MM.1S (cell line): ENCODE measurements at regions not wholly inside any gene's neighbourhood (a gene's known extent, or its start where the extent isn't known, plus 50 kb on each side); places are given as distances from the start of the nearest gene placed in this dataset.

Experiments
- DNase-seq: peaks from one replicate; pipeline ENCODE4 v3.0.0-alpha.2; 2015
- H2AFZ ChIP-seq: fragments of 300-600 bp; sonication (generic); 2 replicates; pipeline ENCODE4 v1.6.0; 2016; ENCODE audit warnings: antibody characterized with exemption, low read length
- H3F3A ChIP-seq: fragments of 300-600 bp; sonication (generic); 2 replicates; pipeline ENCODE4 v1.6.1; 2016; ENCODE audit warnings: mild to moderate bottlenecking, antibody characterized with exemption, low read length, moderate library complexity, mixed read lengths; ENCODE audit not compliant: insufficient read depth
- H3K27ac ChIP-seq: fragments of 300-600 bp; sonication (generic); 2 replicates; pipeline ENCODE4 v1.5.1; 2016; ENCODE audit warnings: mild to moderate bottlenecking, low read length
- H3K27me3 ChIP-seq: fragments of 300-600 bp; sonication (generic); replicated peaks from 2 replicates; pipeline ENCODE4 v1.6.0; 2016; ENCODE audit warnings: low read length; ENCODE audit not compliant: insufficient read depth
- H3K36me3 ChIP-seq: fragments of 300-600 bp; sonication (generic); replicated peaks from 2 replicates; pipeline ENCODE4 v1.6.1; 2016; ENCODE audit warnings: mild to moderate bottlenecking, low read length, mixed read lengths; ENCODE audit not compliant: insufficient read depth
- H3K4me1 ChIP-seq: fragments of 300-600 bp; sonication (generic); 2 replicates; pipeline ENCODE4 v1.6.1; 2016; ENCODE audit warnings: low read length, mixed read lengths
- H3K4me2 ChIP-seq: fragments of 300-600 bp; sonication (generic); 2 replicates; pipeline ENCODE4 v1.6.0; 2016; ENCODE audit warnings: low read depth, low read length
- H3K4me3 ChIP-seq: fragments of 300-600 bp; sonication (generic); 2 replicates; pipeline ENCODE4 v1.5.1; 2016; ENCODE audit warnings: low read length, mixed read lengths
- H3K79me2 ChIP-seq: fragments of 300-600 bp; sonication (generic); 2 replicates; pipeline ENCODE4 v1.6.1; 2016; ENCODE audit warnings: mixed run types, low read length, mixed read lengths
- H3K9ac ChIP-seq: fragments of 300-600 bp; sonication (generic); 2 replicates; pipeline ENCODE4 v1.6.1; 2016; ENCODE audit warnings: low read length, mixed read lengths
- H3K9me2 ChIP-seq: fragments of 300-600 bp; sonication (generic); replicated peaks from 2 replicates; pipeline ENCODE4 v1.6.1; 2016; ENCODE audit warnings: mild to moderate bottlenecking, low read length, mixed read lengths; ENCODE audit not compliant: insufficient read depth
- H3K9me3 ChIP-seq: fragments of 300-600 bp; sonication (generic); replicated peaks from 2 replicates; pipeline ENCODE4 v1.6.1; 2016; ENCODE audit warnings: mild to moderate bottlenecking, low read length, mixed read lengths; ENCODE audit not compliant: insufficient read depth
- H4K20me1 ChIP-seq: fragments of 300-600 bp; sonication (generic); 2 replicates; pipeline ENCODE4 v1.6.1; 2016; ENCODE audit warnings: mild to moderate bottlenecking, low read length, moderate library complexity, mixed read lengths; ENCODE audit not compliant: insufficient read depth
- CTCF ChIP-seq: fragments of 300-600 bp; sonication (generic); IDR thresholded peaks from 2 replicates; pipeline ENCODE4 v1.5.1; 2016; ENCODE audit warnings: antibody characterized with exemption, low read length, mixed read lengths
- EZH2 ChIP-seq: fragments of 300-600 bp; sonication (generic); optimal IDR thresholded peaks from 2 replicates; pipeline ENCODE3; 2017; ENCODE audit warnings: low read depth, mild to moderate bottlenecking, antibody characterized with exemption, low read length, mixed read lengths
- EZH2phosphoT487 ChIP-seq: fragments of 300-600 bp; sonication (generic); IDR thresholded peaks from 2 replicates; pipeline ENCODE4 v1.6.1; 2018; ENCODE audit warnings: antibody characterized with exemption, low read length

- H3K4me2 ChIP-seq: no peak overlapping the region
- no peaks in the 10 kb centered on the region for H3K9me2 ChIP-seq
- no peaks in the 10 kb centered on the region for H3K36me3 ChIP-seq
- H3K9me3 ChIP-seq: no peaks in the 10 kb centered on the region
- no peaks in the 10 kb centered on the region for H3K4me1 ChIP-seq
- DNase-seq: no peak
- TF ChIP-seq EZH2phosphoT487 (no peak), CTCF (no peak), EZH2 (no peak)
- no peaks in the 10 kb centered on the region for H3K27me3 ChIP-seq
- no peak overlapping the region for H2AFZ ChIP-seq
- no peak overlapping the region for H3K9ac ChIP-seq
- no peaks in the 10 kb centered on the region for H4K20me1 ChIP-seq
- H3K79me2 ChIP-seq: no peaks in the 10 kb centered on the region
- no peak overlapping the region for H3K27ac ChIP-seq
- H3F3A ChIP-seq: no peaks in the 10 kb centered on the region
- H3K4me3 ChIP-seq: no peak overlapping the region
These were observed 285.8 kb upstream of the PCSK5 start for GRCh38 chr9:75604661-75605060.

- Histone ChIP-seq H2AFZ (no peak overlapping the region), H3K9me3 (no peaks in the 10 kb centered on the region), H3K27me3 (no peaks in the 10 kb centered on the region), H3F3A (no peaks in the 10 kb centered on the region), H4K20me1 (no peaks in the 10 kb centered on the region), H3K4me1 (no peaks in the 10 kb centered on the region), H3K4me3 (no peak overlapping the region), H3K9ac (no peak overlapping the region), H3K27ac (no peak overlapping the region), H3K9me2 (no peaks in the 10 kb centered on the region), H3K79me2 (no peaks in the 10 kb centered on the region), H3K4me2 (no peak overlapping the region), H3K36me3 (no peaks in the 10 kb centered on the region)
- no peak for DNase-seq
- TF ChIP-seq EZH2phosphoT487 (no peak), EZH2 (no peak), CTCF (no peak)
These were observed 283.0 kb upstream of the PCSK5 start for GRCh38 chr9:75607521-75607920.

- no peak for DNase-seq
- Histone ChIP-seq H3K9ac (no peak overlapping the region), H2AFZ (no peak overlapping the region), H3K9me2 (no peaks in the 10 kb centered on the region), H3F3A (no peaks in the 10 kb centered on the region), H3K4me1 (no peaks in the 10 kb centered on the region), H3K27me3 (no peaks in the 10 kb centered on the region), H3K4me2 (no peak overlapping the region), H3K4me3 (no peak overlapping the region), H4K20me1 (no peaks in the 10 kb centered on the region), H3K9me3 (no peaks in the 10 kb centered on the region), H3K36me3 (no peaks in the 10 kb centered on the region), H3K79me2 (no peaks in the 10 kb centered on the region), H3K27ac (no peak overlapping the region)
- TF ChIP-seq EZH2phosphoT487 (no peak), CTCF (no peak), EZH2 (no peak)
These were observed 281.1 kb upstream of the PCSK5 start for GRCh38 chr9:75609401-75609800.
